Panc1 (cell line): ENCODE measurements at regions not wholly inside any gene's neighbourhood (a gene's known extent, or its start where the extent isn't known, plus 50 kb on each side); places are given as distances from the start of the nearest gene placed in this dataset.

Experiments
- ATAC-seq: fragments of 200-7000 bp; cut with Tn5 transposase; 2 replicates; pipeline ENCODE4 v1.9.1; 2020; ENCODE audit warnings: mild to moderate bottlenecking, moderate library complexity
- BruUV-seq: library from RNA; stranded (reverse); fragments of 400-500 nt; replicated peaks from 2 replicates; lab custom pipeline; 2021; lab: Mats Ljungman, UMichigan
- CTCF ChIA-PET: fragments of 300-600 bp; sonication (Branson Sonifier 250); formaldehyde crosslinking; loops from one replicate; lab custom pipeline; 2022; ENCODE audit warnings: antibody characterized with exemption; lab: Charles Lee
- POLR2A ChIA-PET: fragments of 300-600 bp; sonication (Branson Sonifier 250); formaldehyde crosslinking; loops from one replicate; lab custom pipeline; 2022; ENCODE audit warnings: antibody characterized with exemption; lab: Charles Lee
- DNase-seq: peaks from one replicate; pipeline ENCODE4 v3.0.0-alpha.2; 2010; ENCODE audit warnings: low read depth, low spot score
- H3K27ac ChIP-seq: 2 replicates; pipeline ENCODE4 v1.5.1; 2011; ENCODE audit warnings: mild to moderate bottlenecking, low read length, inconsistent platforms
- H3K27me3 ChIP-seq: fragments of 200-500 bp; sonication (Bioruptor generic); 2 replicates; pipeline ENCODE4 v1.6.0; 2014; ENCODE audit warnings: low read length, inconsistent platforms; ENCODE audit not compliant: control insufficient read depth, insufficient read depth
- H3K36me3 ChIP-seq: fragments of 200-500 bp; sonication (Bioruptor generic); 2 replicates; pipeline ENCODE4 v1.5.1; 2014; ENCODE audit warnings: inconsistent platforms, mild to moderate bottlenecking, low read length, moderate library complexity; ENCODE audit not compliant: control insufficient read depth, insufficient read depth
- H3K4me1 ChIP-seq: 2 replicates; pipeline ENCODE4 v1.5.1; 2011; ENCODE audit warnings: inconsistent platforms, mild to moderate bottlenecking, low read length, moderate library complexity; ENCODE audit not compliant: control insufficient read depth, insufficient read depth
- H3K4me3 ChIP-seq, 2 experiments: 2 replicates each; pipeline ENCODE4 v1.5.1; 2011 to 2012; ENCODE audit warnings: low read depth in 2 of 2, low read length in 2 of 2, mild to moderate bottlenecking in 2 of 2, inconsistent platforms in 1 of 2, moderate library complexity in 1 of 2
- H3K9me3 ChIP-seq: fragments of 200-500 bp; sonication (Bioruptor generic); 2 replicates; pipeline ENCODE4 v1.5.1; 2014; ENCODE audit warnings: low read depth, mild to moderate bottlenecking, inconsistent platforms, low read length, moderate library complexity; ENCODE audit not compliant: control insufficient read depth, insufficient read depth
- POLR2AphosphoS5 ChIP-seq: IDR thresholded peaks from 2 replicates; pipeline ENCODE4 v1.6.1; 2012; ENCODE audit warnings: mild to moderate bottlenecking, low read depth, low read length, moderate library complexity
- REST ChIP-seq, 2 experiments: IDR thresholded peaks; 2 replicates each; pipeline ENCODE4 v1.6.1; 2011 to 2012; ENCODE audit warnings: low read depth in 2 of 2, control low read depth in 1 of 2, low read length in 1 of 2, mild to moderate bottlenecking in 1 of 2, moderate library complexity in 1 of 2; ENCODE audit not compliant: insufficient read depth in 1 of 2
- SIN3A ChIP-seq: IDR thresholded peaks from 2 replicates; pipeline ENCODE4 v1.6.1; 2012; ENCODE audit warnings: low read depth, mild to moderate bottlenecking, low read length, moderate library complexity, borderline replicate concordance; ENCODE audit not compliant: insufficient read depth
- TCF7L2 ChIP-seq: IDR thresholded peaks from 2 replicates; pipeline ENCODE4 v1.6.1; 2011; ENCODE audit warnings: mild to moderate bottlenecking, low read depth, low read length, inconsistent platforms
- in situ Hi-C: cut with HindIII; loops from 2 replicates; pipeline ENCODE4 v1.10.0; 2016; ENCODE audit warnings: low sequenced_read_pairs, low pct_unique_long_range_greater_than_20kb
- intact Hi-C: fragments of 100-400 bp; cut with micrococcal nuclease; formaldehyde crosslinking; loops from one replicate; pipeline ENCODE4 v1.10.0; 2022; ENCODE audit not compliant: unreplicated experiment
- TF ChIP-seq, protein P1 (sequence below): fragments of 450-650 bp; IDR thresholded peaks from 2 replicates; pipeline ENCODE4 v1.5.1; 2017; ENCODE audit warnings: mild to moderate bottlenecking

DNA sequence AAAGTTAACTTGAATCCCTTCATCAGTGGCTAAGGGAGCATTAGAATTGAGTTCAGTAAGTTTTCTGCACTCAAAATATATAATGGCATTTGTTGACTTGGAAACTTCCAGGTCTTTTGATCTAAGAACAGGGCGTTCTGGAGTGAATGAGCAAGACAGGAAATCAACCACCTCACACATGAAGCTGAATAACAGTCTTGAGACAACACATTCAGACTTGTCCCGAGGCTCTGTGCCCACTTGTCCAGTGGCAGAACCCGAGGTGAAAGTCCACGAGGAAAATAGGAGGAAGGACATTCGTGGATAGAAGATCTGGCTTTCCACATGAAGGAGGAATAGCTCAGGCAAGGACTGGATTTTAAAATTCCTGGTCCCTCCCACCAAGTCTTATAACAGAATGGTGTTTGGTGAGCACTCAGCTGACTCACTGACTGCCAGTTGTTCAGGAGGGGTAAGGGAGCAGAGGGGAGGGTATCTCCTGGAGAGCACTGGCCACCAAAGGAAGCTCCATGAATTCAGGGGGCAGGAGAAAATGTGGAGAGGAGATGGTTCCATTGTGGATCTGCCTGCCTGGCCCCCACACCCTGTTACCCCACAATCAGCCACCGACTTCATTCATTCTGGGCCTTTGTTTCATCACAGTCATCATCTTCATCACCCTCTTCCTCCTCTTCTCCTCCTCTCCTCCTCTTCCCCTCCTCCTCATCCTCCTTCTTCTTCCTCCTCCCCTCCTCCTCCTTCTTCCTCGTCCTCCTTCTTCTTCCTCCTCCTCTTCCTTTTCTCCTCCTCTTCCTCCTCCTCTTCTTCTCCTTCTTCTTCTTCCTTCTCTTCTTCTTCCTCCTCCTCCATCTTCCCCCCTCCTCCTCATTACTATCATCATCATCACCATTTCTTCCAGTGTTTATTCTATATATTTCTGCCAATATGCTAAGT lies 620.1 kb downstream of the MED13L start:
- H3K4me3 ChIP-seq = no peak overlapping the region
- no TSS peak for BruUV-seq
- no peaks in the 10 kb centered on the region for H3K4me1 ChIP-seq
- intact Hi-C loops = no loop called here
- TF ChIP-seq REST (IDR thresholded peaks at IDR 0.05; ENCODE audit: insufficient read depth in 1 of 2, low read depth in 2 of 2, low read length in 1 of 2) (no peak), POLR2AphosphoS5 (no peak), TCF7L2 (no peak), SIN3A (no peak)
- TF ChIP-seq, protein P1, sequence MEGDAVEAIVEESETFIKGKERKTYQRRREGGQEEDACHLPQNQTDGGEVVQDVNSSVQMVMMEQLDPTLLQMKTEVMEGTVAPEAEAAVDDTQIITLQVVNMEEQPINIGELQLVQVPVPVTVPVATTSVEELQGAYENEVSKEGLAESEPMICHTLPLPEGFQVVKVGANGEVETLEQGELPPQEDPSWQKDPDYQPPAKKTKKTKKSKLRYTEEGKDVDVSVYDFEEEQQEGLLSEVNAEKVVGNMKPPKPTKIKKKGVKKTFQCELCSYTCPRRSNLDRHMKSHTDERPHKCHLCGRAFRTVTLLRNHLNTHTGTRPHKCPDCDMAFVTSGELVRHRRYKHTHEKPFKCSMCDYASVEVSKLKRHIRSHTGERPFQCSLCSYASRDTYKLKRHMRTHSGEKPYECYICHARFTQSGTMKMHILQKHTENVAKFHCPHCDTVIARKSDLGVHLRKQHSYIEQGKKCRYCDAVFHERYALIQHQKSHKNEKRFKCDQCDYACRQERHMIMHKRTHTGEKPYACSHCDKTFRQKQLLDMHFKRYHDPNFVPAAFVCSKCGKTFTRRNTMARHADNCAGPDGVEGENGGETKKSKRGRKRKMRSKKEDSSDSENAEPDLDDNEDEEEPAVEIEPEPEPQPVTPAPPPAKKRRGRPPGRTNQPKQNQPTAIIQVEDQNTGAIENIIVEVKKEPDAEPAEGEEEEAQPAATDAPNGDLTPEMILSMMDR = no peak
- in situ Hi-C loops = no loop called here
- no peaks in the 10 kb centered on the region for H3K36me3 ChIP-seq
- ATAC-seq (no peak), DNase-seq (no peak)
- ChIA-PET POLR2A (no interaction called here), CTCF (no interaction called here)
- H3K9me3 ChIP-seq = no peaks in the 10 kb centered on the region
- no peaks in the 10 kb centered on the region for H3K27me3 ChIP-seq
- H3K27ac ChIP-seq = no peak overlapping the region

DNA sequence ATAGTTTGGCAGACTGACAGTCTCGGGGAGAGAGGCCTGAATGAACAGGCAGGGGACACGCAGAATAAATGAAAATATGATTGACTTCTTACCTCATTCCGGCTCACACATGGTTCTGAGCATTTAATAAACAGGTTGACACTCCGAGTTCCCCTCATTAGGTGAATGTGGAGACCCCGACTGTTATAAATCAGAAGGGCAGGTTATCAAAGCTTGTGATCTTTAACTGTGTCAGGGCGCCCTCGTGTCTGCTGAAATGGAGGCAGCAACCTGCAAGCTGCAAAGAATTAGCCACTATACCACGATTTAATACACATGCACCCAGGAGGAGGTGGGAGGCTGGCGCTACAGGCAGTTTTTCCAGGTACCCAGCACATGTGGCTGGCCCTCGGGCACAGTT lies 627.5 kb downstream of the MED13L start:
- DNase-seq (no peak), ATAC-seq (no peak)
- Histone ChIP-seq H3K27me3 (no peaks in the 10 kb centered on the region), H3K27ac (no peak overlapping the region), H3K4me1 (no peaks in the 10 kb centered on the region), H3K4me3 (no peak overlapping the region), H3K36me3 (no peaks in the 10 kb centered on the region), H3K9me3 (no peaks in the 10 kb centered on the region)
- intact Hi-C loops = no loop called here
- CTCF ChIA-PET = no interaction called here
- TF ChIP-seq SIN3A (no peak), POLR2AphosphoS5 (no peak), TCF7L2 (no peak), REST (IDR thresholded peaks at IDR 0.05; ENCODE audit: insufficient read depth in 1 of 2, low read depth in 2 of 2, low read length in 1 of 2) (no peak)
- TF ChIP-seq, protein P1 = no peak
- BruUV-seq = no TSS peak
- POLR2A ChIA-PET = no interaction called here
- in situ Hi-C loops = no loop called here
